Transverse colon (tissue), 4 donors: ENCODE measurements at regions not wholly inside any gene's neighbourhood (a gene's known extent, or its start where the extent isn't known, plus 50 kb on each side); places are given as distances from the start of the nearest gene placed in this dataset.
"Not testable (repeated sequence)": the region's sequence is repeated elsewhere in the genome, so short reads cannot be mapped to it uniquely, and the experiment has no call there.

Experiments used
- DNase-seq: peaks from one replicate; pipeline ENCODE4 v3.0.0-alpha.2; 2019
- H3K27ac ChIP-seq, 4 donors: fragments of 200-600 bp; sonication (generic); 2 replicates each; pipeline ENCODE4 v1.5.1; 2016 to 2018; ENCODE audit warnings: inconsistent platforms in 4 of 4
- H3K27me3 ChIP-seq: fragments of 200-600 bp; sonication (generic); 2 replicates; pipeline ENCODE4 v1.5.1; 2017; ENCODE audit warnings: inconsistent platforms
- H3K36me3 ChIP-seq, 4 donors: fragments of 200-600 bp; sonication (generic); 2 replicates each; pipeline ENCODE4 v1.5.1; 2017 to 2019; ENCODE audit warnings: inconsistent platforms in 4 of 4
- H3K4me1 ChIP-seq, 4 donors: fragments of 200-600 bp; sonication (generic); 2 replicates each; pipeline ENCODE4 v1.5.1; 2017 to 2020; ENCODE audit warnings: inconsistent platforms in 4 of 4
- H3K4me3 ChIP-seq, 4 donors: fragments of 200-600 bp; sonication (generic); 1 replicate in 1 of 4; 2 replicates in 3 of 4; pipeline versions ENCODE4 v1.5.1 to v1.6.1; 2017 to 2019; ENCODE audit warnings: inconsistent platforms in 4 of 4
- H3K9me3 ChIP-seq, 2 donors: fragments of 200-600 bp; sonication (generic); 2 replicates each; pipeline ENCODE4 v1.5.1; 2017 to 2019; ENCODE audit warnings: inconsistent platforms in 2 of 2
- CTCF ChIP-seq, 5 experiments: fragments of 200-600 bp in 3 of 5; fragments of 450-650 bp in 2 of 5; sonication (generic) in 3 of 5; IDR thresholded peaks; 1 replicate in 2 of 5; 2 replicates in 3 of 5; pipeline ENCODE4 v1.5.1; 2016 to 2017; ENCODE audit warnings: antibody characterized with exemption in 5 of 5, inconsistent platforms in 3 of 5, mild to moderate bottlenecking in 2 of 5, moderate library complexity in 1 of 5
- EP300 ChIP-seq: sonication (generic); formaldehyde crosslinking; IDR thresholded peaks from one replicate; pipeline ENCODE4 v1.6.1; 2017; ENCODE audit warnings: antibody characterized with exemption, low read depth
- POLR2A ChIP-seq: fragments of 450-650 bp; IDR thresholded peaks from one replicate; pipeline ENCODE4 v1.6.1; 2016; ENCODE audit warnings: antibody characterized with exemption, mild to moderate bottlenecking, moderate library complexity
- POLR2AphosphoS5 ChIP-seq, 3 donors: sonication (generic); formaldehyde crosslinking; IDR thresholded peaks; one replicate each; pipeline ENCODE4 v1.6.1; 2016; ENCODE audit warnings: antibody characterized with exemption in 3 of 3
- WGBS, 2 donors: methylation state at CpG; one replicate each; pipeline ENCODE4 v1.1.5; 2018; ENCODE audit warnings: low coverage in 1 of 2; 5-methylcytosine and 5-hydroxymethylcytosine counted together
- in situ Hi-C, 4 donors: fragments of 200-750 bp; cut with MboI; loops; one replicate each; pipeline versions ENCODE4 v1.15.0 to v1.15.1; 2017; ENCODE audit warnings: low sequenced_read_pairs in 3 of 4, low pct_ligation_motif_present in 1 of 4, low pct_unique_long_range_greater_than_20kb in 1 of 4
- intact Hi-C: fragments of 100-400 bp; cut with DNase I; formaldehyde crosslinking; loops from one replicate; pipeline ENCODE4 v1.15.1; 2023; ENCODE audit warnings: low total_unique reads

DNA sequence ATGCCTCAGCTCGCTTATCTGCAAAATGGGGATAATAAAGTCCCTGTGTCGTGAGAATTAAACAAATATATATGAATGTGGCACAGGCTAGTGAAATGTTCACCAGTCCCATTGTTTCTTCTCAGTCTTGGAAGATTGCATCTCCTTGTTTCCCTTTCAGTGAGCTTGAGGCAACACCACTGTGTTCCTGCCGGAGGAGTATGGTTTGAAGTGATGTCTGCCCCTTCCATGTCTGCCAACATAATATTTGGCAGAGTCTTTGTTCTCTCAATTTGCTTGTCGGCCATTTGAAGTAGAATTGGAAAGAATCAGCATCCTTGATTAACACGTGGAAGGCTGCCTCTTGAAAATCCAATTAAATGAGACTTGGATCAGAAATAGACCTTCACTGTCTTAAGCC lies 1088.5 kb upstream of the INTU start:
- intact Hi-C loops (no loop called here), in situ Hi-C loops (no loop called here)
- no peak for DNase-seq
- Histone ChIP-seq H3K4me1 (no peaks in the 10 kb centered on the region), H3K36me3 (no peaks in the 10 kb centered on the region), H3K4me3 (no peak overlapping the region), H3K27me3 (no peaks in the 10 kb centered on the region), H3K9me3 (no peaks in the 10 kb centered on the region), H3K27ac (no peak overlapping the region)
- WGBS, 2 donors: 61 to 64% methylated on average over 4 to 5 of the region's 5 CpGs
- TF ChIP-seq POLR2A (no peak), EP300 (no peak)

- H3K27ac ChIP-seq, H3K9me3 ChIP-seq, H3K4me3 ChIP-seq, intact Hi-C loops, H3K36me3 ChIP-seq, H3K4me1 ChIP-seq, DNase-seq, in situ Hi-C loops, H3K27me3 ChIP-seq: not testable (repeated sequence)
- 85 to 96% methylated on average over 4 to 10 of the region's 10 CpGs for WGBS, 2 donors
Measured at GRCh38 chr4:126546197-126546596, 1086.6 kb upstream of the INTU start.

GRCh38 chr4:126547352-126547751 lies 1085.4 kb upstream of the INTU start:
- H3K27me3 ChIP-seq: no peaks in the 10 kb centered on the region
- DNase-seq: no peak
- TF ChIP-seq CTCF (IDR thresholded peaks at IDR 0.05): no peak
- TF ChIP-seq POLR2AphosphoS5 (IDR thresholded peaks at IDR 0.05): no peak
- TF ChIP-seq EP300: no peak
- no peak for TF ChIP-seq POLR2A
- no peaks in the 10 kb centered on the region for H3K4me1 ChIP-seq
- H3K9me3 ChIP-seq: no peaks in the 10 kb centered on the region
- H3K27ac ChIP-seq: no peak overlapping the region
- no peak overlapping the region for H3K4me3 ChIP-seq
- in situ Hi-C loops: no loop called here
- intact Hi-C loops: no loop called here
- H3K36me3 ChIP-seq: no peaks in the 10 kb centered on the region

DNA sequence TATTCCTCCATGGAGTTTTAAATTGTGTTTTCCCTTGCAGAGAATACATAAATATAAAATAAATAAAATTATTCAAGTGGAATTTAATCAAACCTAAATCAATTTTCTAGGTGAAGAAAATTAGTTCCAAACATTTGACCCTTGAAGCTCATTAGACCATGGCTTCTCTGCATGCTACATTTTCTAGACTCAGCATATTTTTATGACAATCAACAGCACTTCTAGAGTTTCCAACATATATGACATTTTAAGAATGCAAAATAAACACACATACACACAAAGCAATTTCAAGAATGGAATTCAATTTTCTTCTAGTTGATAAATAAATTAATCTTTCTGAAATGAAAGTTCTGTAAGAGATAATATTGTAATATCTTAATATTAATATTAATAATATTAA lies 1083.9 kb upstream of the INTU start:
- H3K36me3 ChIP-seq: no peaks in the 10 kb centered on the region
- no peak for TF ChIP-seq EP300
- no peak for TF ChIP-seq CTCF (IDR thresholded peaks at IDR 0.05)
- TF ChIP-seq POLR2AphosphoS5 (IDR thresholded peaks at IDR 0.05): no peak
- TF ChIP-seq POLR2A: no peak
- no peaks in the 10 kb centered on the region for H3K4me1 ChIP-seq
- H3K4me3 ChIP-seq: no peak overlapping the region
- intact Hi-C loops (no loop called here), in situ Hi-C loops (no loop called here)
- H3K9me3 ChIP-seq: no peaks in the 10 kb centered on the region
- no peak for DNase-seq
- H3K27me3 ChIP-seq: no peaks in the 10 kb centered on the region
- no peak overlapping the region for H3K27ac ChIP-seq

DNA sequence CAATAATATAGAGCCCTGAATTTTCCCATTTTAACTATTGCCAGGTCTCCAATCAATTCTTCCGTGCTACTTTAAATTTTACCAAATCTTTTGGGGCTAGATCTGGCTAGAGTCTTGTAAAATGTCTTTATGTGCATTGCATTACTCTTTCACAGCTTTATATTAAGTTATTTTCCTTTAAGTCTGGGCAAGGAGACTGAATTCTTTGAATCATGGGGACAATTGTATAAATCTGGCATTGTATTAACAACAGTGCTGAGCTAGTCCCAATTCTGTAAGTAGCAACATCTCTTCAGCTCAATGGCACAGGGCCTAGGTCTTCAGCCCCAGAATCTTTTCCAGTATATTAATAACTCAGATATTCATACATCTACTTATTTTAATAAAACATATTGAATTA lies 1080.4 kb upstream of the INTU start:
- no peaks in the 10 kb centered on the region for H3K27me3 ChIP-seq
- no peaks in the 10 kb centered on the region for H3K4me1 ChIP-seq
- in situ Hi-C loops (no loop called here), intact Hi-C loops (no loop called here)
- H3K36me3 ChIP-seq: no peaks in the 10 kb centered on the region
- H3K27ac ChIP-seq: no peak overlapping the region
- no peak overlapping the region for H3K4me3 ChIP-seq
- no peak for DNase-seq
- no peaks in the 10 kb centered on the region for H3K9me3 ChIP-seq
- TF ChIP-seq POLR2AphosphoS5 (IDR thresholded peaks at IDR 0.05) (no peak), POLR2A (no peak), EP300 (no peak), CTCF (IDR thresholded peaks at IDR 0.05) (no peak)
- WGBS, 2 donors: 29 to 55% methylated on average over 1 of the region's 1 CpG
